ENCODE measurements at regions not wholly inside any gene's neighbourhood (a gene's known extent, or its start where the extent isn't known, plus 50 kb on each side); places are given as distances from the start of the nearest gene placed in this dataset.

DNA sequence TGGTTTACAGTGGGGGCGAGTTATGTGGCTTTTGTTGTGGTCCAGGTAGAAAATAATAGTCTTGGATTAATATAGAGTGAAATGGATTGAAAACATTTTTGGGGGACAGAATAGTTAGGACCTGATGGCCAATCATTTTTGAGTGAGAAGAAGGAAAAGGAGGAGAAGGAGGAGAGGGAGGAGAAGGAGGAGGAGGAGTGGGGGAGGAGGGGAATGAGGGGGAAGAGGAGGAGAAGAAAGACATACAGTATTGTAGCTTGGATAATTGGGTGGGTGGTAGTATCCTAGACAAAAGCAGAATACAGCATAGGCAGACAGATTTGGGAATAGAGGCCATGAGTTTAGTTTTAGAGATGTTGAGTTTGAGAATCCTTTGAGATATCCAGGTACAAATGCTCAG lies 101.6 kb downstream of the GATA6 start:
- H3K4me1 ChIP-seq (ENCODE audit: insufficient read depth, low read length) = no peaks in the 10 kb centered on the region
- H3K27ac ChIP-seq (ENCODE audit: insufficient read length, low read depth, low read length) = no peak overlapping the region
- H4K5ac ChIP-seq (ENCODE audit: insufficient read length, low read depth, low read length) = no peak overlapping the region
- peaks cover 3% of the 10 kb centered on the region; the same call in 1 of the 2 replicates for H3K27me3 ChIP-seq (ENCODE audit: insufficient read depth, low read length)
- no peak overlapping the region for H3K14ac ChIP-seq (ENCODE audit: insufficient read depth, low read length)
- no peak overlapping the region for H3K18ac ChIP-seq (ENCODE audit: insufficient read length, low read depth, low read length)
- H3K79me2 ChIP-seq (ENCODE audit: insufficient read depth, low read length) = no peaks in the 10 kb centered on the region
- H2BK120ac ChIP-seq (ENCODE audit: low read depth, low read length, poor library complexity, severe bottlenecking) = no peak overlapping the region
- no peaks in the 10 kb centered on the region for H4K20me1 ChIP-seq (ENCODE audit: control insufficient read depth, insufficient read depth, insufficient read length)
- H3T11ph ChIP-seq (ENCODE audit: low read length) = no peak overlapping the region
- no peaks in the 10 kb centered on the region for H3K9me3 ChIP-seq (ENCODE audit: control insufficient read depth, low read depth, low read length)
- TF ChIP-seq, protein P1, sequence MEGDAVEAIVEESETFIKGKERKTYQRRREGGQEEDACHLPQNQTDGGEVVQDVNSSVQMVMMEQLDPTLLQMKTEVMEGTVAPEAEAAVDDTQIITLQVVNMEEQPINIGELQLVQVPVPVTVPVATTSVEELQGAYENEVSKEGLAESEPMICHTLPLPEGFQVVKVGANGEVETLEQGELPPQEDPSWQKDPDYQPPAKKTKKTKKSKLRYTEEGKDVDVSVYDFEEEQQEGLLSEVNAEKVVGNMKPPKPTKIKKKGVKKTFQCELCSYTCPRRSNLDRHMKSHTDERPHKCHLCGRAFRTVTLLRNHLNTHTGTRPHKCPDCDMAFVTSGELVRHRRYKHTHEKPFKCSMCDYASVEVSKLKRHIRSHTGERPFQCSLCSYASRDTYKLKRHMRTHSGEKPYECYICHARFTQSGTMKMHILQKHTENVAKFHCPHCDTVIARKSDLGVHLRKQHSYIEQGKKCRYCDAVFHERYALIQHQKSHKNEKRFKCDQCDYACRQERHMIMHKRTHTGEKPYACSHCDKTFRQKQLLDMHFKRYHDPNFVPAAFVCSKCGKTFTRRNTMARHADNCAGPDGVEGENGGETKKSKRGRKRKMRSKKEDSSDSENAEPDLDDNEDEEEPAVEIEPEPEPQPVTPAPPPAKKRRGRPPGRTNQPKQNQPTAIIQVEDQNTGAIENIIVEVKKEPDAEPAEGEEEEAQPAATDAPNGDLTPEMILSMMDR (conservative IDR thresholded peaks at IDR 0.05) = no peak
- H3K4ac ChIP-seq (ENCODE audit: low read depth, low read length) = no peak overlapping the region
- no peak overlapping the region for H2BK20ac ChIP-seq (ENCODE audit: low read depth, low read length, poor library complexity, severe bottlenecking)
- H3K79me1 ChIP-seq (ENCODE audit: insufficient read depth, low read depth, low read length, poor library complexity, severe bottlenecking) = no peaks in the 10 kb centered on the region
- no peak overlapping the region for H4K91ac ChIP-seq (ENCODE audit: insufficient read length, low read depth, low read length)
- no peak overlapping the region for H2AFZ ChIP-seq (ENCODE audit: low read length)
- no peaks in the 10 kb centered on the region for H3K23me2 ChIP-seq (ENCODE audit: insufficient read length, low read depth, low read length, poor library complexity, severe bottlenecking)
- peaks cover 4 to 6% of the 10 kb centered on the region in 2 experiments; a peak in 4 of 5 replicates for H3K9me3 Mint-ChIP-seq
- H3K4me3 Mint-ChIP-seq = no peak overlapping the region
- H3K56ac ChIP-seq (ENCODE audit: insufficient read length, low read depth, low read length) = no peak overlapping the region
- no peak overlapping the region for H3K23ac ChIP-seq (ENCODE audit: insufficient read length, low read depth, low read length)
- no peaks in the 10 kb centered on the region; a peak in 1 of 4 replicates for H3K4me1 Mint-ChIP-seq
- no peak overlapping the region for H4K8ac ChIP-seq (replicated peaks; ENCODE audit: insufficient read length, low read depth, low read length)
- H2BK12ac ChIP-seq (ENCODE audit: insufficient read length, low read depth, low read length) = no peak overlapping the region
- no CpG with 5 or more reads among the region's 1 CpG for WGBS (ENCODE audit: extremely low coverage, insufficient read length, low lambda C conversion rate)
- no peak overlapping the region for H2BK15ac ChIP-seq (ENCODE audit: low read depth, low read length)
- no peak overlapping the region for H3K9ac ChIP-seq (ENCODE audit: extremely low read depth, insufficient read length, low read length)
- H2BK5ac ChIP-seq (ENCODE audit: insufficient read length, low read length) = no peak overlapping the region
- no peak for DNase-seq
- H2AK5ac ChIP-seq (ENCODE audit: insufficient read length, low read length) = no peak overlapping the region
- H3K4me2 ChIP-seq (ENCODE audit: insufficient read depth, insufficient read length, low read length) = no peak overlapping the region
- H3K36me3 Mint-ChIP-seq (ENCODE audit: insufficient read depth in 1 of 3, low read depth in 3 of 3) = no peaks in the 10 kb centered on the region; a peak in 1 of 7 replicates
- H3K27ac Mint-ChIP-seq = no peak overlapping the region
- peaks cover 34% of the 10 kb centered on the region for H3K27me3 Mint-ChIP-seq (ENCODE audit: low read depth)
